ENCODE measurements at regions not wholly inside any gene's neighbourhood (a gene's known extent, or its start where the extent isn't known, plus 50 kb on each side); places are given as distances from the start of the nearest gene placed in this dataset.

- Histone ChIP-seq H3K27me3 (ENCODE audit: insufficient read depth, low read length) (no peaks in the 10 kb centered on the region), H3K36me3 (ENCODE audit: insufficient read depth, low read length) (no peaks in the 10 kb centered on the region), H3K9me3 (ENCODE audit: control insufficient read depth in 1 of 2, low read length in 2 of 2) (no peaks in the 10 kb centered on the region), H3K4me1 (ENCODE audit: insufficient read depth, low read length) (no peaks in the 10 kb centered on the region), H3K27ac (ENCODE audit: low read depth, low read length) (no peak overlapping the region), H3K4me3 (ENCODE audit: low read length in 2 of 2) (no peak overlapping the region)
- Mint-ChIP-seq H3K4me3 (no peak overlapping the region), H3K36me3 (no peaks in the 10 kb centered on the region), H3K27me3 (no peaks in the 10 kb centered on the region), H3K27ac (no peak overlapping the region), H3K4me1 (no peaks in the 10 kb centered on the region), H3K9me3 (peaks cover 0 to 7% (median 3%) of the 10 kb centered on the region in 8 donors)
- POLR2A ChIA-PET (ENCODE audit: partially characterized antibody) = no interaction called here
- CTCF ChIA-PET (ENCODE audit: partially characterized antibody) = no interaction called here
- no peak for DNase-seq
- intact Hi-C loops (cut with micrococcal nuclease) = no loop called here
Measured at GRCh38 chr7:109101332-109101731, 531.7 kb downstream of the DNAJB9 start.

GRCh38 chr7:109109558-109109957 lies 539.9 kb downstream of the DNAJB9 start:
- no peak for DNase-seq
- Histone ChIP-seq H3K36me3 (ENCODE audit: insufficient read depth, low read length) (no peaks in the 10 kb centered on the region), H3K27me3 (ENCODE audit: insufficient read depth, low read length) (no peaks in the 10 kb centered on the region), H3K27ac (ENCODE audit: low read depth, low read length) (no peak overlapping the region), H3K4me3 (ENCODE audit: low read length in 2 of 2) (no peak overlapping the region), H3K4me1 (ENCODE audit: insufficient read depth, low read length) (no peaks in the 10 kb centered on the region), H3K9me3 (ENCODE audit: control insufficient read depth in 1 of 2, low read length in 2 of 2) (no peaks in the 10 kb centered on the region)
- Mint-ChIP-seq H3K36me3 (no peaks in the 10 kb centered on the region), H3K4me1 (no peaks in the 10 kb centered on the region), H3K4me3 (no peak overlapping the region), H3K27me3 (no peaks in the 10 kb centered on the region), H3K9me3 (peaks cover 0 to 5% (median 1%) of the 10 kb centered on the region in 8 donors), H3K27ac (no peak overlapping the region)
- ChIA-PET POLR2A (ENCODE audit: partially characterized antibody) (no interaction called here), CTCF (ENCODE audit: partially characterized antibody) (no interaction called here)
- intact Hi-C loops (cut with micrococcal nuclease) = no loop called here

GRCh38 chr7:109111086-109111485 lies 541.4 kb downstream of the DNAJB9 start:
- H3K27ac Mint-ChIP-seq = no peak overlapping the region
- Histone ChIP-seq H3K4me3 (ENCODE audit: low read length in 2 of 2) (no peak overlapping the region), H3K27me3 (ENCODE audit: insufficient read depth, low read length) (no peaks in the 10 kb centered on the region), H3K4me1 (ENCODE audit: insufficient read depth, low read length) (no peaks in the 10 kb centered on the region), H3K27ac (ENCODE audit: low read depth, low read length) (no peak overlapping the region), H3K9me3 (ENCODE audit: control insufficient read depth in 1 of 2, low read length in 2 of 2) (no peaks in the 10 kb centered on the region), H3K36me3 (ENCODE audit: insufficient read depth, low read length) (no peaks in the 10 kb centered on the region)
- no peak for DNase-seq
- no peaks in the 10 kb centered on the region for H3K36me3 Mint-ChIP-seq
- ChIA-PET POLR2A (ENCODE audit: partially characterized antibody) (no interaction called here), CTCF (ENCODE audit: partially characterized antibody) (no interaction called here)
- peaks cover 0 to 5% (median 1%) of the 10 kb centered on the region in 8 donors for H3K9me3 Mint-ChIP-seq
- intact Hi-C loops (cut with micrococcal nuclease) = no loop called here
- no peaks in the 10 kb centered on the region for H3K27me3 Mint-ChIP-seq
- H3K4me1 Mint-ChIP-seq = no peaks in the 10 kb centered on the region
- no peak overlapping the region for H3K4me3 Mint-ChIP-seq

- Histone ChIP-seq H3K9me3 (ENCODE audit: control insufficient read depth in 1 of 2, low read length in 2 of 2) (no peaks in the 10 kb centered on the region), H3K4me1 (ENCODE audit: insufficient read depth, low read length) (no peaks in the 10 kb centered on the region), H3K36me3 (ENCODE audit: insufficient read depth, low read length) (no peaks in the 10 kb centered on the region), H3K27ac (ENCODE audit: low read depth, low read length) (no peak overlapping the region), H3K27me3 (ENCODE audit: insufficient read depth, low read length) (no peaks in the 10 kb centered on the region), H3K4me3 (ENCODE audit: low read length in 2 of 2) (no peak overlapping the region)
- no peaks in the 10 kb centered on the region for H3K36me3 Mint-ChIP-seq
- intact Hi-C loops (cut with micrococcal nuclease) = no loop called here
- no peaks in the 10 kb centered on the region for H3K4me1 Mint-ChIP-seq
- POLR2A ChIA-PET (ENCODE audit: partially characterized antibody) = no interaction called here
- H3K9me3 Mint-ChIP-seq = peaks cover 0 to 6% (median under 1%) of the 10 kb centered on the region in 8 donors
- no peaks in the 10 kb centered on the region for H3K27me3 Mint-ChIP-seq
- H3K27ac Mint-ChIP-seq = no peak overlapping the region
- CTCF ChIA-PET (ENCODE audit: partially characterized antibody) = no interaction called here
- H3K4me3 Mint-ChIP-seq = no peak overlapping the region
- no peak for DNase-seq
Measured at GRCh38 chr7:109121599-109122300, 552.1 kb downstream of the DNAJB9 start.

- Histone ChIP-seq H3K36me3 (ENCODE audit: insufficient read depth, low read length) (no peaks in the 10 kb centered on the region), H3K27ac (ENCODE audit: low read depth, low read length) (no peak overlapping the region), H3K4me1 (ENCODE audit: insufficient read depth, low read length) (no peaks in the 10 kb centered on the region), H3K27me3 (ENCODE audit: insufficient read depth, low read length) (no peaks in the 10 kb centered on the region), H3K4me3 (ENCODE audit: low read length in 2 of 2) (no peak overlapping the region), H3K9me3 (ENCODE audit: control insufficient read depth in 1 of 2, low read length in 2 of 2) (no peaks in the 10 kb centered on the region)
- CTCF ChIA-PET (ENCODE audit: partially characterized antibody) = no interaction called here
- intact Hi-C loops (cut with micrococcal nuclease) = no loop called here
- no peak for DNase-seq
- Mint-ChIP-seq H3K36me3 (no peaks in the 10 kb centered on the region), H3K27ac (no peak overlapping the region), H3K27me3 (no peaks in the 10 kb centered on the region), H3K4me1 (no peaks in the 10 kb centered on the region), H3K9me3 (peaks cover 0 to 7% (median 3%) of the 10 kb centered on the region in 8 donors), H3K4me3 (no peak overlapping the region)
- POLR2A ChIA-PET (ENCODE audit: partially characterized antibody) = no interaction called here
Measured at GRCh38 chr7:109125001-109125400, 555.3 kb downstream of the DNAJB9 start.

- H3K27me3 Mint-ChIP-seq = no peaks in the 10 kb centered on the region
- no peak for DNase-seq
- ChIA-PET CTCF (ENCODE audit: partially characterized antibody) (no interaction called here), POLR2A (ENCODE audit: partially characterized antibody) (no interaction called here)
- H3K27ac ChIP-seq (ENCODE audit: low read depth, low read length) = no peak overlapping the region
- no peaks in the 10 kb centered on the region for H3K36me3 ChIP-seq (ENCODE audit: insufficient read depth, low read length)
- H3K27ac Mint-ChIP-seq = no peak overlapping the region
- no peaks in the 10 kb centered on the region for H3K9me3 ChIP-seq (ENCODE audit: control insufficient read depth in 1 of 2, low read length in 2 of 2)
- H3K4me1 Mint-ChIP-seq = no peaks in the 10 kb centered on the region
- peaks cover 0 to 10% (median 4%) of the 10 kb centered on the region in 8 donors for H3K9me3 Mint-ChIP-seq
- intact Hi-C loops (cut with micrococcal nuclease) = no loop called here
- no peaks in the 10 kb centered on the region for H3K4me1 ChIP-seq (ENCODE audit: insufficient read depth, low read length)
- no peak overlapping the region for H3K4me3 ChIP-seq (ENCODE audit: low read length in 2 of 2)
- H3K36me3 Mint-ChIP-seq = no peaks in the 10 kb centered on the region
- H3K4me3 Mint-ChIP-seq = no peak overlapping the region
- H3K27me3 ChIP-seq (ENCODE audit: insufficient read depth, low read length) = no peaks in the 10 kb centered on the region
Measured at GRCh38 chr7:109126404-109127050, 556.9 kb downstream of the DNAJB9 start.

- Mint-ChIP-seq H3K4me3 (no peak overlapping the region), H3K27ac (no peak overlapping the region), H3K9me3 (peaks cover 0 to 10% (median 6%) of the 10 kb centered on the region in 8 donors), H3K27me3 (no peaks in the 10 kb centered on the region), H3K36me3 (no peaks in the 10 kb centered on the region), H3K4me1 (no peaks in the 10 kb centered on the region)
- H3K27me3 ChIP-seq (ENCODE audit: insufficient read depth, low read length) = no peaks in the 10 kb centered on the region
- no peak overlapping the region for H3K27ac ChIP-seq (ENCODE audit: low read depth, low read length)
- H3K36me3 ChIP-seq (ENCODE audit: insufficient read depth, low read length) = no peaks in the 10 kb centered on the region
- ChIA-PET POLR2A (ENCODE audit: partially characterized antibody) (no interaction called here), CTCF (ENCODE audit: partially characterized antibody) (no interaction called here)
- H3K9me3 ChIP-seq (ENCODE audit: control insufficient read depth in 1 of 2, low read length in 2 of 2) = no peaks in the 10 kb centered on the region
- no peak for DNase-seq
- intact Hi-C loops (cut with micrococcal nuclease) = no loop called here
- H3K4me1 ChIP-seq (ENCODE audit: insufficient read depth, low read length) = no peaks in the 10 kb centered on the region
- no peak overlapping the region for H3K4me3 ChIP-seq (ENCODE audit: low read length in 2 of 2)
Measured at GRCh38 chr7:109127145-109127544, 557.5 kb downstream of the DNAJB9 start.
